K562 (cell line): ENCODE measurements at regions not wholly inside any gene's neighbourhood (a gene's known extent, or its start where the extent isn't known, plus 50 kb on each side); places are given as distances from the start of the nearest gene placed in this dataset.

ENCODE experiments used
- ATAC-seq: fragments of 200-7000 bp; cut with Tn5 transposase; 3 replicates; pipeline ENCODE4 v1.9.1; 2020; ENCODE audit warnings: moderate library complexity
- BruUV-seq: library from RNA; stranded (reverse); fragments of 400-500 nt; replicated peaks from 2 replicates; lab custom pipeline; 2021; lab: Mats Ljungman, UMichigan
- CTCF ChIA-PET: fragments of 300-600 bp; formaldehyde crosslinking; extraction: SDS; loops from one replicate; lab custom pipeline; 2021; ENCODE audit warnings: low intra/inter-chr PET ratio; lab: Yijun Ruan, JAX
- POLR2A ChIA-PET: fragments of 300-600, 350-650 bp; sonication (Branson Sonifier 250); formaldehyde crosslinking; extraction: SDS; loops from one replicate; lab custom pipeline; 2021; ENCODE audit warnings: antibody characterized with exemption, inconsistent platforms; lab: Yijun Ruan, JAX
- DNase-seq, 4 experiments: peaks; one replicate each; pipeline versions ENCODE4 v3.0.0 to v3.0.0-alpha.2; 2011 to 2018; ENCODE audit warnings: low spot score in 3 of 4, mixed read lengths in 3 of 4; ENCODE audit errors: extremely low read depth in 1 of 4
- FAIRE-seq: peaks from 2 replicates; lab custom pipeline; 2011; peaks lifted over from hg19 to GRCh38; lab: Jason Lieb, UNC
- H2AFZ ChIP-seq: 2 replicates; pipeline ENCODE4 v1.6.0; 2011; ENCODE audit warnings: low read depth, low read length, control low read depth, inconsistent platforms
- H3K27ac ChIP-seq: fragments of 200-600 bp; 3 replicates; pipeline ENCODE4 v1.8.0; 2011; ENCODE audit warnings: low read depth, mild to moderate bottlenecking, control low read depth, inconsistent platforms, low read length, moderate library complexity, mixed read lengths; ENCODE audit errors: extremely low read depth
- H3K27me3 ChIP-seq, 2 experiments: fragments of 300-600 bp in 1 of 2; 2 replicates in 1 of 2; 3 replicates in 1 of 2; pipeline versions ENCODE4 v1.6.0 to v1.8.0; 2011; ENCODE audit warnings: inconsistent platforms in 2 of 2, low read length in 2 of 2, mild to moderate bottlenecking in 1 of 2, mixed read lengths in 1 of 2, moderate library complexity in 1 of 2; ENCODE audit not compliant: control insufficient read depth in 2 of 2, insufficient read depth in 2 of 2
- H3K36me3 ChIP-seq: fragments of 300-600 bp; 3 replicates; pipeline ENCODE4 v1.8.0; 2011; ENCODE audit warnings: mild to moderate bottlenecking, low read length, inconsistent platforms; ENCODE audit not compliant: control insufficient read depth, insufficient read depth
- H3K4me1 ChIP-seq, 2 experiments: fragments of 200-600 bp in 1 of 2; replicated peaks in 1 of 2; 2 replicates in 1 of 2; 3 replicates in 1 of 2; pipeline versions ENCODE4 v1.5.1 to v1.8.0; 2011; ENCODE audit warnings: inconsistent platforms in 2 of 2, low read length in 2 of 2, mild to moderate bottlenecking in 1 of 2, mixed read lengths in 1 of 2, moderate library complexity in 1 of 2; ENCODE audit not compliant: control insufficient read depth in 2 of 2, insufficient read depth in 2 of 2
- H3K4me2 ChIP-seq: 2 replicates; pipeline ENCODE4 v1.6.1; 2011; ENCODE audit warnings: low read length, control low read depth, inconsistent platforms, mixed read lengths; ENCODE audit not compliant: insufficient read depth
- H3K4me3 ChIP-seq: fragments of 200-600 bp; sonication (generic), shearing (Covaris generic); 2 replicates; pipeline ENCODE4 v1.5.1; 2016; ENCODE audit warnings: control low read depth, inconsistent platforms
- H3K79me2 ChIP-seq: fragments of 200-600 bp; 3 replicates; pipeline ENCODE4 v1.8.0; 2011; ENCODE audit warnings: low read length, inconsistent platforms; ENCODE audit not compliant: control insufficient read depth, insufficient read depth
- H3K9ac ChIP-seq, 2 experiments: 2 replicates each; pipeline versions ENCODE4 v1.6.0 to v1.6.1; 2011; ENCODE audit warnings: low read depth in 2 of 2, low read length in 2 of 2, control low read depth in 1 of 2, inconsistent platforms in 1 of 2, mild to moderate bottlenecking in 1 of 2, mixed read lengths in 1 of 2; ENCODE audit not compliant: insufficient read depth in 1 of 2
- H3K9me1 ChIP-seq: one replicate; pipeline ENCODE4 v1.6.0; 2011; ENCODE audit warnings: inconsistent platforms, mild to moderate bottlenecking, low read length, moderate library complexity; ENCODE audit not compliant: control insufficient read depth, insufficient read depth
- H3K9me3 ChIP-seq: replicated peaks from 2 replicates; pipeline ENCODE4 v1.5.1; 2011; ENCODE audit warnings: low read depth, low read length, inconsistent platforms; ENCODE audit not compliant: control insufficient read depth, insufficient read depth
- H4K20me1 ChIP-seq: replicated peaks from 2 replicates; pipeline ENCODE4 v1.6.1; 2011; ENCODE audit warnings: low read length, inconsistent platforms, mixed read lengths; ENCODE audit not compliant: control insufficient read depth, insufficient read depth
- BRF1 ChIP-seq: IDR thresholded peaks from 3 replicates; pipeline ENCODE4 v1.6.1; 2011; ENCODE audit warnings: borderline replicate concordance, mild to moderate bottlenecking; ENCODE audit not compliant: insufficient read length; ENCODE audit errors: extremely low read depth
- CTCF ChIP-seq, 3 experiments: IDR thresholded peaks in 2 of 3; conservative IDR thresholded peaks in 1 of 3; 2 replicates each; pipeline ENCODE4 v1.5.1; 2011 to 2012; ENCODE audit warnings: low read length in 3 of 3, mild to moderate bottlenecking in 3 of 3, control low read depth in 2 of 3, improper control_type of control experiment in 1 of 3, inconsistent platforms in 1 of 3, low read depth in 1 of 3, mixed read lengths in 1 of 3, moderate library complexity in 1 of 3; ENCODE audit not compliant: insufficient read depth in 2 of 3
- NUFIP1 ChIP-seq: fragments of 450-650 bp; IDR thresholded peaks from 2 replicates; pipeline ENCODE4 v1.6.1; 2018; ENCODE audit not compliant: partially characterized antibody
- PATZ1 ChIP-seq: fragments of 250-450 bp; sonication (Bioruptor Pico); IDR thresholded peaks from 2 replicates; pipeline ENCODE4 v1.5.0; 2020; ENCODE audit warnings: mild to moderate bottlenecking, borderline replicate concordance
- SAP30 ChIP-seq: fragments of 200-600 bp; sonication (generic); IDR thresholded peaks from 2 replicates; pipeline ENCODE4 v1.6.1; 2012; ENCODE audit warnings: borderline replicate concordance, low read depth, mild to moderate bottlenecking, moderate library complexity, low read length, control low read depth, inconsistent platforms; ENCODE audit not compliant: insufficient read depth, poor library complexity, severe bottlenecking
- SMARCC2 ChIP-seq: fragments of 450-650 bp; IDR thresholded peaks from 2 replicates; pipeline ENCODE4 v1.6.1; 2017; ENCODE audit warnings: antibody characterized with exemption, moderate library complexity, mild to moderate bottlenecking, low read depth
- SP2 ChIP-seq: IDR thresholded peaks from 2 replicates; pipeline ENCODE4 v1.6.1; 2011; ENCODE audit warnings: mild to moderate bottlenecking, low read depth, low read length, moderate library complexity; ENCODE audit not compliant: poor library complexity, severe bottlenecking; ENCODE audit errors: extremely low read depth
- ZNF431 ChIP-seq: sonication (generic); formaldehyde crosslinking; IDR thresholded peaks from 2 replicates; pipeline ENCODE4 v1.8.0; 2022; ENCODE audit warnings: mild to moderate bottlenecking, missing genetic modification reagents
- WGBS: fragments of 100-300 bp; shearing (Covaris generic); methylation state at CpG from one replicate; pipeline ENCODE4 v1.1.6; 2016; ENCODE audit warnings: low coverage, mixed read lengths; ENCODE audit not compliant: insufficient coverage; ENCODE audit errors: missing lambda C conversion rate; 5-methylcytosine and 5-hydroxymethylcytosine counted together
- in situ Hi-C: fragments of 300-500 bp; cut with MboI; formaldehyde crosslinking; loops from 4 replicates; pipeline ENCODE4 v1.15.0; 2018; ENCODE audit warnings: inconsistent platforms, mixed read lengths
- intact Hi-C: fragments of 100-400 bp; cut with micrococcal nuclease; formaldehyde crosslinking; loops from 2 replicates; pipeline ENCODE4 v1.14.2; 2022
- TF ChIP-seq, protein P1 (sequence below): sonication (generic); formaldehyde crosslinking; IDR thresholded peaks from 2 replicates; pipeline ENCODE4 v1.8.1; 2022; ENCODE audit warnings: missing genetic modification reagents

DNA sequence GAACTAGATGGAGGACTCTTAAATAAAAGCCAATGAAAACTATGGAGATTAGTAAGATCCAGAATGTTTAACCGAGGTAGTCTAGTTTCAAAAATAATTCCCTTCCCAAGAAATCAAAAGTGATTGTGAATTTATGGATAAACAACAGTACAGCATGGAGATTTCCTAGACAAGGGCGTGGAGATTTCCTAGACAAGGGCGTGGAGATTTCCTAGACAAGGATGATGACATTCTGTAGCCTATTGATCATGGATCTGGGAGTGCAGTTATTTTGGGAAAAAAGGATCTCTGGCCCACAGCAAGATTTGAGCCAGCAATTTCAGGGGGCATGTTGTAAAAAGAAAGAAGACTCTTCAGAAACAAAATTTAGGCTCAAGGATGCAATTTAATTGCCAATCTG is 175.3 kb downstream of the RAP2B start:
- H2AFZ ChIP-seq = no peak overlapping the region; the same call in 1 of the 2 replicates
- BruUV-seq = no TSS peak
- no peak for TF ChIP-seq PATZ1 (CRISPR knock-in tag)

DNA sequence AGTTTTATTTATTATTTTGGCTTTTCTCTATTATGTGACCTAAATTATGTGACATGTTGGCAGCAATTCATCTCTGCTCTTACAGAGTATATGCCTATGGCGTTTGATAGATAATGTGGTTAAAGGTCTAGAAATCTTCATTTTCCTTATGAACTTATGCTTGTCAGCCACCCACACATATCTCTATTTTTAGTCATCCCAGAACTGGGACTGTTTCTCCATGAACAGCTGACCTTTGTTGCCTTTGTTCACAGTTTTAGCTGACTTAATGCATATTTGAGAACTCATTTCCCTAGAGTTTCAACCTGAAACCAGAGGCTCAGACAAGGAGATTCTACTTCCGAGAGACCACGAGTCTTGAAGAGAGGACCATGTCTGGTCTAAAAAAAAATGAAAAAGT is 176.5 kb downstream of the RAP2B start:
- Histone ChIP-seq H3K9me1 (no peaks in the 10 kb centered on the region), H3K9me3 (no peaks in the 10 kb centered on the region; the same call in 1 of the 2 replicates), H2AFZ (peak overlapping the region; percentile 80), H3K36me3 (no peaks in the 10 kb centered on the region), H3K4me2 (peak overlapping the region; percentile 41), H3K27me3 (no peaks in the 10 kb centered on the region), H4K20me1 (no peaks in the 10 kb centered on the region), H3K27ac (peak overlapping the region; percentile 30; the same call in 1 of the 3 replicates), H3K79me2 (no peaks in the 10 kb centered on the region), H3K4me3 (no peak overlapping the region), H3K9ac (no peak overlapping the region), H3K4me1 (no peaks in the 10 kb centered on the region; a peak in 2 of 5 replicates)
- intact Hi-C loops (no loop called here), in situ Hi-C loops (no loop called here)
- ChIA-PET CTCF (no interaction called here), POLR2A (interaction anchor here (0.6 kb wide), 1 partner anchor 506 kb away, joined by 3 read pairs; no protein-coding TSS in a partner anchor)
- ATAC-seq (no peak), DNase-seq (peak in 2 of 4 experiments; percentile 11 to 43), FAIRE-seq (peak; percentile 63)
- BruUV-seq = no TSS peak
- 3% methylated on average over 3 of the region's 3 CpGs for WGBS
- TF ChIP-seq SAP30 (no peak), SMARCC2 (no peak), BRF1 (no peak), NUFIP1 (no peak), CTCF (IDR thresholded peaks at IDR 0.05 in 2 of 3, conservative IDR thresholded peaks at IDR 0.05 in 1 of 3; ENCODE audit: insufficient read depth in 2 of 3, low read depth in 1 of 3, low read length in 3 of 3) (no peak), ZNF431 (no peak), SP2 (no peak)
- TF ChIP-seq, protein P1, sequence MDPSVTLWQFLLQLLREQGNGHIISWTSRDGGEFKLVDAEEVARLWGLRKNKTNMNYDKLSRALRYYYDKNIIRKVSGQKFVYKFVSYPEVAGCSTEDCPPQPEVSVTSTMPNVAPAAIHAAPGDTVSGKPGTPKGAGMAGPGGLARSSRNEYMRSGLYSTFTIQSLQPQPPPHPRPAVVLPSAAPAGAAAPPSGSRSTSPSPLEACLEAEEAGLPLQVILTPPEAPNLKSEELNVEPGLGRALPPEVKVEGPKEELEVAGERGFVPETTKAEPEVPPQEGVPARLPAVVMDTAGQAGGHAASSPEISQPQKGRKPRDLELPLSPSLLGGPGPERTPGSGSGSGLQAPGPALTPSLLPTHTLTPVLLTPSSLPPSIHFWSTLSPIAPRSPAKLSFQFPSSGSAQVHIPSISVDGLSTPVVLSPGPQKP (CRISPR knock-in tag) = no peak

More for the DNA sequence above, 175.3 kb downstream of the RAP2B start:
- DNase-seq = no peak
- WGBS = 17% methylated on average over 3 of the region's 3 CpGs
- no peaks in the 10 kb centered on the region for H3K9me1 ChIP-seq
- CTCF ChIA-PET = no interaction called here
- no peaks in the 10 kb centered on the region for H3K79me2 ChIP-seq
- no peaks in the 10 kb centered on the region for H3K27me3 ChIP-seq
- H3K4me1 ChIP-seq = no peaks in the 10 kb centered on the region; a peak in 2 of 5 replicates
- POLR2A ChIA-PET = no interaction called here
- no peak for FAIRE-seq
- in situ Hi-C loops (no loop called here), intact Hi-C loops (no loop called here)
- H4K20me1 ChIP-seq = no peaks in the 10 kb centered on the region
- H3K4me2 ChIP-seq = no peak overlapping the region
- no peak overlapping the region for H3K4me3 ChIP-seq
- no peaks in the 10 kb centered on the region; the same call in 1 of the 2 replicates for H3K9me3 ChIP-seq
- no peak overlapping the region for H3K27ac ChIP-seq
- no peaks in the 10 kb centered on the region for H3K36me3 ChIP-seq
- H3K9ac ChIP-seq = no peak overlapping the region
- no peak for ATAC-seq
